GM12872 (cell line): ENCODE measurements at regions not wholly inside any gene's neighbourhood (a gene's known extent, or its start where the extent isn't known, plus 50 kb on each side); places are given as distances from the start of the nearest gene placed in this dataset.

Experiments used
- TF ChIP-seq, protein P1 (sequence below): IDR thresholded peaks from 3 replicates; pipeline ENCODE4 v1.5.1; 2011; ENCODE audit warnings: low read depth, mild to moderate bottlenecking, low read length, moderate library complexity; ENCODE audit not compliant: insufficient read depth

DNA sequence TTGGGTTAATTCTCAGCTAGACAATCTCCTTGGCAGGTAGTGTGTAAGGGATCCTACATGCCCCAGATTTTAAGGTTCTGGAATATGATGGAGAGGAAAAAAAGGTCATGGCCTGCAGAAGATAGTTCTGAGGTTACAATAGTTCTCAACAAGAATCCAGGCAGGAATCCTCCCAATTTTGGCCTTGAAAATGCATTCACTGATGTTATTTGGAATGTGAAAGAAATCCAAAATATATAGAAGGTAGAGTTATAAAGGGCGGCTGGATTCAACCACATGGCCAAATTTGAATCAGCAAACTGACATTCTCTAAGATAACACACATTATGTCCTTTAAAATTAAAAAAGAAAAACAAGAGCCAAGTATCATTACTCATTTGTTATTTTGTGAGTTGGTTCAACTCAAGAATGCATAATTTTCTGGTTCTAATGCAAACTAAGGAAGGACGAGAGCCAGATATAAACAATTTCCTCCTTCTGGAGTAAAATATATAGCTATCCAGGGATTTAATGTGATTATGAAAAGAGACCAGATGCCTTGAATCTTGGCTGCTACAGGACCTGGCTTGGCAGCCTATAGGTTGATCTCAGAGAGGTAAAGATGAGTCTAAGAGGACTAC is 177.0 kb upstream of the G2E3 start:
- TF ChIP-seq, protein P1, sequence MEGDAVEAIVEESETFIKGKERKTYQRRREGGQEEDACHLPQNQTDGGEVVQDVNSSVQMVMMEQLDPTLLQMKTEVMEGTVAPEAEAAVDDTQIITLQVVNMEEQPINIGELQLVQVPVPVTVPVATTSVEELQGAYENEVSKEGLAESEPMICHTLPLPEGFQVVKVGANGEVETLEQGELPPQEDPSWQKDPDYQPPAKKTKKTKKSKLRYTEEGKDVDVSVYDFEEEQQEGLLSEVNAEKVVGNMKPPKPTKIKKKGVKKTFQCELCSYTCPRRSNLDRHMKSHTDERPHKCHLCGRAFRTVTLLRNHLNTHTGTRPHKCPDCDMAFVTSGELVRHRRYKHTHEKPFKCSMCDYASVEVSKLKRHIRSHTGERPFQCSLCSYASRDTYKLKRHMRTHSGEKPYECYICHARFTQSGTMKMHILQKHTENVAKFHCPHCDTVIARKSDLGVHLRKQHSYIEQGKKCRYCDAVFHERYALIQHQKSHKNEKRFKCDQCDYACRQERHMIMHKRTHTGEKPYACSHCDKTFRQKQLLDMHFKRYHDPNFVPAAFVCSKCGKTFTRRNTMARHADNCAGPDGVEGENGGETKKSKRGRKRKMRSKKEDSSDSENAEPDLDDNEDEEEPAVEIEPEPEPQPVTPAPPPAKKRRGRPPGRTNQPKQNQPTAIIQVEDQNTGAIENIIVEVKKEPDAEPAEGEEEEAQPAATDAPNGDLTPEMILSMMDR, result no peak

DNA sequence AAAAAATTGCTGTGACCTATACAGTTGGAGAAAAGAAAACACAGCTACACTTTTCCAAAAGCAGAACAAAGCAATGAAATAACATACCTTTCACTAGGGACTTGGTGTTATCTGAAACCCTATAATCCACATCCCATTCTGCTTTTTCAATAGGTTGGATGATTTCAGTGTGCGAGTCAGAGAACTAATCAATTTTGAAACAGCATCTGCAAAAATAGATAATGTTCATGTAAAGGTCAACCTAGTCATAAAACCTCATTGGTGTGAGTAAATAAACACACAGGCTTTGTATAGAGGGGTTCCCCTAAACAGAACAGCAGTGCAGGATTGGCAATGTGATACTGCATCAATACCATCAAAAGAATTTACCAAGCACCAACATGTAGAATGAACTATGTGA is 173.0 kb upstream of the G2E3 start:
- TF ChIP-seq, protein P1, result no peak

DNA sequence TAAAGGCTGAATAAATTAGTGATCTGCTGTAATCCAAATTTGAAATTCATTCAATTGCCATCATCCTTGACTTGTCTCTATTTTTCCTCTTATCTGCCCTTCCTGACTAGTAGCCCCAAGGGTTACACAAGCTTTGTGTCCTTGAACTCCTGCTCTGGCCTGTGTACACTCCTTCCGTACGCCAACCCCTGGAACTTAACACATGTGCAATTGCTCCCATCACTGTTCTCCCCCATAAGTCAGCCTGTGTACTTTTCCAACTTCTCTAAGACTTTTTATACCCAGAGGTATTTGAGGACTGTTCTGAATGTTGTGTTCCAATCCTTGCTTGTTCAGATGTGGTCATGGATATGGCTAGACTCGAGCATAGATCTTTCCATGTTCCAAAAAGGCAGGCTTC is 171.1 kb upstream of the G2E3 start:
- TF ChIP-seq, protein P1, result no peak

DNA sequence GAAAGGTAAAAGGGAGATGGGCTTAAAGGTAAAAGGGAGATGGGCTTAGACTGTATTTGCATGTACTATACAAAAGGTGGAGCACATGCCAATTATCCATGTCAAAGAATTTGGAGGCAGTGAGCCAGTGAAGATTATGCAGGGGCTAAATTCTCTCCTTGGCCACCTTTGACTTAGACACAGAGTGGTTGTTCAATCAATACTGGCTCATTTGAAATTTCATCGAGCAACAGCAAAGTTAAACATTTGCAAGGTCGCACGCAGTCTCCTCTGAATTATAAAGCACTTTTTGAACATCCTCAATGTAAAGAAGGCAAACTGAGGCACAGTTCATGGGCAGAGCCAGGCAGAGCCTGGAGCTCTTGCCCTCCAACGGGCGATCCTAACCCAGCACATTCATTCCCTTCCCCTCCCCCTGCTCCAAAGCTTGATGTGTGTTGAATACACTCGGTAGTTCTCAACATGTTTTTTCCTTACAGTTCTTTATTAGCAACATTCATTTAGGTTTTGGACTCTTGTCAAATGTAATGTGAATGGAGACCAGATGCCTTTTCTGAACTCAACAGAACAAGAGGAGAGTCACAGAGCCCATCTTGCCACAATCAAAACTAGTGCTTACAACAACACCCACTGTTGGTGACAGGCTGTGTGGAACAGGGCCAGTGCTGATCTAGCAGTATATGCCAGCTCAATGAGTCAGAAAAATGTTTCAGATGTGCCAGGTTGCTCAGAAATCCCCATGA is 169.7 kb upstream of the G2E3 start:
- TF ChIP-seq, protein P1, result no peak

DNA sequence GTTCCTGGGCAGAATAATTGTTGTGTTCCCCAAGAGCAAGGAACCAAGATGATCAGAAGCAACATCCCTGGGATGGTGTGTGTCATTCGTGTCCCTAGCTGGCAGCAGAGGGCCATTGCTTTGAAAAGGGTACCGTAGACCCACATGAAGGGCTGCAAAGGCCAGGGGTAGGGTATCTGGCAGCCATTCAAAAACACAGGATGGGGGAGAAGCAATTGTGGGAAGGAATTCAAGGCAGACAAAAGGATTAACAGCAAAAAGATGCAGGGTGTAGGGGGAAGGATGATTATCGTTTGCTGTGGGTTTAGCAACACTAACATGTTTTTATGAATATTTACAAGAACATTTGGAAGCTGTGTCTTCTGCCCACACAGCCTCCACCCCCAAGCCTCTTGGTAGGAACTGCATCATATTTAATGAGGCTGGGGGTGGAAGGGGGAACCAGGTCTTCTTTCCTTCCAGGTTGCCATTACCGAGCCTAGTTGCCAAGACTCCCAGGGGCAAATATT is 169.0 kb upstream of the G2E3 start:
- TF ChIP-seq, protein P1, result no peak

DNA sequence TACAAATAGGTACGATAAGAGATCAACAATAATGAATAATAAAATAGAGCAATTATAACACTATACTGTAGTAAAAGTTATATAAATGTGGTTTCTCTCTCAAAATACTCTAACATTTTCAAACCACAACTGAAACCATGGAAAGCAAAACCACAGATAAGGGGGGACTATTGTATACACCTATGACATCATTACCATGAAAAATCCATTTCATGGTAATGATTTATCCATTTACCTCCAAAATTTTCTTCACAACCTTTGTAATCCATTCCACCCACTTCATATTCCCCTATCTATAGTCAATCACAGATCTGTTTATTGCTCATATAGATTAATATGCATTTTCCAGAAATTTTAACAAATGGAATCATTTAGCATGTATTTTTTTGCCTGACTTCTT is 163.9 kb upstream of the G2E3 start:
- TF ChIP-seq, protein P1, result no peak

DNA sequence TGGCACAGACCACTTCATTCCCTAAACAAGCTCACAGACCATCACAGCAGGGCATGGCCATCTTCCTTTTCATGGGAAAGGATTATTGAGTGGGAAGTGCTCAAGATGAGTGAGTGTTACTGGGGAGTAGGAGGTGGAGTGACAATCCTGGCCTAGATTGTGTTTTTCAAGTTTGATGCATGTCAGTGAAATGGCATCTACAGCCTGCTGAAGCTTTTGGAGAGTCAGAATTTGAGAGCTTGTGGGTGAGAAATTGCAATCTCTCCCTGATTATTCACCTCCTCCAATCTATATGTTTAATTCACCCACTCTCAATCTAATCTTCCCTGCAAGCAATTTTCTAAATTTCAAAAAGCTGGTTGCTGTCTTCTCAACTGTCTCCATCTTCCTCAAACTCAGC is 156.1 kb upstream of the G2E3 start:
- TF ChIP-seq, protein P1, result no peak
